22Rv1 (cell line): ENCODE measurements at regions not wholly inside any gene's neighbourhood (a gene's known extent, or its start where the extent isn't known, plus 50 kb on each side); places are given as distances from the start of the nearest gene placed in this dataset.
"Not testable (repeated sequence)": the region's sequence is repeated elsewhere in the genome, so short reads cannot be mapped to it uniquely, and the experiment has no call there.

ENCODE experiments used
- H3K27ac ChIP-seq: fragments of 450-650 bp; 2 replicates; pipeline ENCODE4 v1.5.1; 2017
- CTCF ChIP-seq: fragments of 450-650 bp; IDR thresholded peaks from 2 replicates; pipeline ENCODE4 v1.5.1; 2017; ENCODE audit warnings: mild to moderate bottlenecking
- ZFX ChIP-seq: fragments of 450-650 bp; IDR thresholded peaks from 2 replicates; pipeline ENCODE4 v1.6.1; 2017; ENCODE audit warnings: antibody characterized with exemption, borderline replicate concordance

- H3K27ac ChIP-seq, result no peak overlapping the region
- TF ChIP-seq CTCF, result no peak
- no peak for TF ChIP-seq ZFX
Observed at GRCh38 chr5:82439750-82440445, 161.7 kb upstream of the RPS23 start.

GRCh38 chr5:82437565-82437964 lies 159.4 kb upstream of the RPS23 start:
- H3K27ac ChIP-seq, result not testable (repeated sequence)

- no peak overlapping the region for H3K27ac ChIP-seq
- no peak for TF ChIP-seq ZFX
- no peak for TF ChIP-seq CTCF
Observed at GRCh38 chr5:82436291-82436690, 158.1 kb upstream of the RPS23 start.

GRCh38 chr5:82434696-82435660 lies 156.8 kb upstream of the RPS23 start:
- H3K27ac ChIP-seq, result peak overlapping the region; percentile 63

GRCh38 chr5:82426464-82427154 lies 148.5 kb upstream of the RPS23 start:
- TF ChIP-seq ZFX, result no peak
- no peak for TF ChIP-seq CTCF
- no peak overlapping the region for H3K27ac ChIP-seq

GRCh38 chr5:82425591-82425990 lies 147.4 kb upstream of the RPS23 start:
- no peak overlapping the region for H3K27ac ChIP-seq
- no peak for TF ChIP-seq ZFX
- no peak for TF ChIP-seq CTCF

GRCh38 chr5:82424211-82424610 lies 146.1 kb upstream of the RPS23 start:
- TF ChIP-seq ZFX (no peak), CTCF (no peak)
- H3K27ac ChIP-seq, result no peak overlapping the region

GRCh38 chr5:82422751-82423181 lies 144.6 kb upstream of the RPS23 start:
- H3K27ac ChIP-seq, result no peak overlapping the region
- TF ChIP-seq ZFX, result no peak
- no peak for TF ChIP-seq CTCF
